ENCODE measurements at regions not wholly inside any gene's neighbourhood (a gene's known extent, or its start where the extent isn't known, plus 50 kb on each side); places are given as distances from the start of the nearest gene placed in this dataset.

DNA sequence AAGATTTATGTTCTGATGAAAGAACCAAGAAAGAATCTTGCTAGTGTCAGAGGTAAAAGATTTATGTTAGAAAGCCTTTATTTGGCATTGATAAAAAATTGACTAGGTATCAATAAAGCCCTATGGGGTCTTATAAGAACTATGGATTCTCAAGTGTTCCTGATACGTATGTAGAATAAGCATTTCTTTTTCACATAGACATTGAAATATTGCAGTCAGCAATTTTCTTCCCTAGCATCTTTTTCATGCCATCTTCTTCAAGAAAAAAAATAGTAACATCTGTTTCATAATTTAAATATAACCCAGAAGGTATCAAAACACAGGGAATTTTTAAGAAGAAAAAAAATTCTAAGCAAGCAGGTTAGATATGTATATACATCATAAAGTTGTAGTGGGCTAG is 230.6 kb downstream of the CENPW start:
- no peak overlapping the region for H3K4me3 Mint-ChIP-seq (ENCODE audit: unreplicated experiment)
- no peaks in the 10 kb centered on the region for H3K36me3 Mint-ChIP-seq (ENCODE audit: low read depth)
- TF ChIP-seq, protein P1, sequence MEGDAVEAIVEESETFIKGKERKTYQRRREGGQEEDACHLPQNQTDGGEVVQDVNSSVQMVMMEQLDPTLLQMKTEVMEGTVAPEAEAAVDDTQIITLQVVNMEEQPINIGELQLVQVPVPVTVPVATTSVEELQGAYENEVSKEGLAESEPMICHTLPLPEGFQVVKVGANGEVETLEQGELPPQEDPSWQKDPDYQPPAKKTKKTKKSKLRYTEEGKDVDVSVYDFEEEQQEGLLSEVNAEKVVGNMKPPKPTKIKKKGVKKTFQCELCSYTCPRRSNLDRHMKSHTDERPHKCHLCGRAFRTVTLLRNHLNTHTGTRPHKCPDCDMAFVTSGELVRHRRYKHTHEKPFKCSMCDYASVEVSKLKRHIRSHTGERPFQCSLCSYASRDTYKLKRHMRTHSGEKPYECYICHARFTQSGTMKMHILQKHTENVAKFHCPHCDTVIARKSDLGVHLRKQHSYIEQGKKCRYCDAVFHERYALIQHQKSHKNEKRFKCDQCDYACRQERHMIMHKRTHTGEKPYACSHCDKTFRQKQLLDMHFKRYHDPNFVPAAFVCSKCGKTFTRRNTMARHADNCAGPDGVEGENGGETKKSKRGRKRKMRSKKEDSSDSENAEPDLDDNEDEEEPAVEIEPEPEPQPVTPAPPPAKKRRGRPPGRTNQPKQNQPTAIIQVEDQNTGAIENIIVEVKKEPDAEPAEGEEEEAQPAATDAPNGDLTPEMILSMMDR (IDR thresholded peaks at IDR 0.05): no peak
- H3K9me3 Mint-ChIP-seq (ENCODE audit: low read depth): peaks cover 4% of the 10 kb centered on the region
- DNase-seq (ENCODE audit: low spot score): no peak
- H3K27me3 Mint-ChIP-seq (ENCODE audit: low read depth): peaks cover 7% of the 10 kb centered on the region
- H3K27ac Mint-ChIP-seq (ENCODE audit: unreplicated experiment): no peak overlapping the region
- peaks cover 9% of the 10 kb centered on the region for H3K4me1 Mint-ChIP-seq (ENCODE audit: low read depth)

DNA sequence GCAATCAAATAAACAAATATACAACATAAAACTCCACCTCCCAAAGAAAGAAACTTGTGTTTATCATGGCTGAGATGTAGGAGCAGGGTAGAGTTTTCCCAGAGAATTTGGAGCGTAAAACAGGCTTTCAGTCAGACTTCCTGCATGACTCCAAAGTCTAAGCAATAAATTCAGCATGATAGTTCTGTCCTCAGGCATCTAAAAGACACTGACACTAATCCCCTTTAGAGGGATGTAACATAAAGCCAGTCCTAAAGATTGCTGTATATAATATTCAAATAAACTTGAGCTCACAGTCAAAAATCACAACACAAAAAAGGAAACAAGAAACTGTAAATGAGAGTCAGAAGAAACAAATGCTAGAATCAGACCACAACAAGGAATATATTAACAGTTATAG is 234.4 kb downstream of the CENPW start:
- Mint-ChIP-seq H3K4me3 (ENCODE audit: unreplicated experiment) (no peak overlapping the region), H3K27ac (ENCODE audit: unreplicated experiment) (no peak overlapping the region), H3K36me3 (ENCODE audit: low read depth) (no peaks in the 10 kb centered on the region), H3K4me1 (ENCODE audit: low read depth) (peaks cover 6% of the 10 kb centered on the region), H3K27me3 (ENCODE audit: low read depth) (peaks cover 7% of the 10 kb centered on the region), H3K9me3 (ENCODE audit: low read depth) (no peaks in the 10 kb centered on the region)
- TF ChIP-seq, protein P1 (IDR thresholded peaks at IDR 0.05): no peak
- DNase-seq (ENCODE audit: low spot score): no peak

DNA sequence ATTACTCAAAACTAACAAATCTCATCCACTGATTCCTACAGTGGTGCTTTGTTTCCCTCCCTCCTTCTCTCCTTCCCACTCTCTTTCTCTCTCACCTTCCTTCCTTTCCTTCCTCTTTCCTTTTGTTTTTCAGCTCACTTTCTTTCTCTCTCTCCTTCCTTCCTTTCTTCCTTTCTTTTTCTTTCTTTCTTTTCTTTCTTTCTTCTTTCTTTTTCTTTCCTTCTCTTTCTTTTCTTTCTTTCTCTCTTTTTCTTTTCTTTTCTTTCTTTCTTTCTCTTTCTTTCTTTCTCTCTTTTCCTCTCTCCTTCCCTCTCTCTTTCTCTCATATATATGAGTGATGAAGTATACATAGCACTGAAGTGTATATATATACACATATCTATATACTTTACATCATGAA is 241.4 kb downstream of the CENPW start:
- Mint-ChIP-seq H3K27me3 (ENCODE audit: low read depth) (peaks cover 10% of the 10 kb centered on the region), H3K27ac (ENCODE audit: unreplicated experiment) (no peak overlapping the region), H3K4me1 (ENCODE audit: low read depth) (no peaks in the 10 kb centered on the region), H3K4me3 (ENCODE audit: unreplicated experiment) (no peak overlapping the region), H3K36me3 (ENCODE audit: low read depth) (no peaks in the 10 kb centered on the region), H3K9me3 (ENCODE audit: low read depth) (no peaks in the 10 kb centered on the region)
- TF ChIP-seq, protein P1 (IDR thresholded peaks at IDR 0.05): no peak
- no peak for DNase-seq (ENCODE audit: low spot score)

DNA sequence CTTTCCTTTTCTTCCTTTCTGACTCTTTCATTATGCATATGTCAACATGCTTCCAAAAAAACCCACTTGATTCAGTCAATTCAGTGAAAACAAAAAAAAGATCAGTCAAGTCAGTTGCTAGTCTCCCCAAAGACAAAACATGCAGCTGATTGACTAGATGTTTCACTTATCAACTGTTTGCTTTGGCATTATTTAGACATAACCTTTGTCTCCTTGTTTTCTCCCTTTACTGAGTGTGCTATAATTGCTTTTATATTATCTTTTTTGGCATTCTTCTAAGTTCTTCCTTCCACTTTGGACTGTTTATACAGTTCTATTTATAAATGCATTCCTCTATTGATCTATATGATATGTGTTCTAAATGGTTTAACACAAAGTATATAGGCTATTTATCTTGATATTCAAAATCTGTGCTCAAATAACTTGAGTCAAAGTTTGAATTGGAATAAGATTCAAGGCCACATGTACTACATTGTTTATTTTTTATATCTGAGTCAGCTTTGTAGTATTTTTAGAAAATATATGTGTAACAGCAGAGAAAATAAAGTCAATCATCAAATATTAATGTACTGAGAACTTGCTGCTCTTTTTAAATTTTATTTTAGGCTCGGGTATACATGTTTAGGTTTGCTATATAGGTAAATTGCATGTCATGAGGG is 260.5 kb downstream of the CENPW start:
- Mint-ChIP-seq H3K27me3 (ENCODE audit: low read depth) (peaks cover 2% of the 10 kb centered on the region), H3K4me1 (ENCODE audit: low read depth) (peaks cover 6% of the 10 kb centered on the region), H3K27ac (ENCODE audit: unreplicated experiment) (no peak overlapping the region), H3K36me3 (ENCODE audit: low read depth) (peaks cover 1% of the 10 kb centered on the region), H3K4me3 (ENCODE audit: unreplicated experiment) (no peak overlapping the region), H3K9me3 (ENCODE audit: low read depth) (no peaks in the 10 kb centered on the region)
- DNase-seq (ENCODE audit: low spot score): no peak
- TF ChIP-seq, protein P1 (IDR thresholded peaks at IDR 0.05): no peak

GRCh38 chr6:126603410-126603809 is 263.5 kb downstream of the CENPW start:
- DNase-seq (ENCODE audit: low spot score): peak; percentile 51
- no peaks in the 10 kb centered on the region for H3K9me3 Mint-ChIP-seq (ENCODE audit: low read depth)
- no peak overlapping the region for H3K4me3 Mint-ChIP-seq (ENCODE audit: unreplicated experiment)
- peaks cover 6% of the 10 kb centered on the region for H3K4me1 Mint-ChIP-seq (ENCODE audit: low read depth)
- TF ChIP-seq, protein P1 (IDR thresholded peaks at IDR 0.05): no peak
- H3K27me3 Mint-ChIP-seq (ENCODE audit: low read depth): peaks cover 2% of the 10 kb centered on the region
- H3K27ac Mint-ChIP-seq (ENCODE audit: unreplicated experiment): no peak overlapping the region
- no peaks in the 10 kb centered on the region for H3K36me3 Mint-ChIP-seq (ENCODE audit: low read depth)
